ENCODE measurements at regions not wholly inside any gene's neighbourhood (a gene's known extent, or its start where the extent isn't known, plus 50 kb on each side); places are given as distances from the start of the nearest gene placed in this dataset.

DNA sequence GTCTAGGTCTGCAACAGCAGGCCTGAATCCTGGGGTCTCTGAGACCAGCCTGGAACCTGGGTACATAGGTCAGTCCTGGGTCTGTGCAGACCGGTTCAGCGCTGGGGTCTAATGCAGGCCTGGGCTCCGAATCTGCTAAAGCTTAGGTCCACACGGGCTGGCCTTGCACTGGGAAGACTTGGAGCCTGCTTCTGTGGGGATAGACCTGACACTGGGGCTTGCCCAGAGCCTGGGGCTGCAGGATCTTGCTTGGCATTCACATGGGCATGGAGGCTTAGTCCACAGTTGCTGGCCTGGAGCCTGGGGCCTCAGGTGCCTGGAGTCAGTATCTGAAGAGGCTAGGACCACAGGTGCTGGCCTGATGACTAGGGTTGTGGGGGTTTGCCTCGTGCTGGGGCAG is 369.8 kb upstream of the SEL1L start:
- no peak for TF ChIP-seq REPIN1 (tag by site-specific recombination; IDR thresholded peaks at IDR 0.05; ENCODE audit: low read depth)
- no peak for TF ChIP-seq ZNF837 (tag by site-specific recombination; IDR thresholded peaks at IDR 0.05)
- TF ChIP-seq, protein P1, sequence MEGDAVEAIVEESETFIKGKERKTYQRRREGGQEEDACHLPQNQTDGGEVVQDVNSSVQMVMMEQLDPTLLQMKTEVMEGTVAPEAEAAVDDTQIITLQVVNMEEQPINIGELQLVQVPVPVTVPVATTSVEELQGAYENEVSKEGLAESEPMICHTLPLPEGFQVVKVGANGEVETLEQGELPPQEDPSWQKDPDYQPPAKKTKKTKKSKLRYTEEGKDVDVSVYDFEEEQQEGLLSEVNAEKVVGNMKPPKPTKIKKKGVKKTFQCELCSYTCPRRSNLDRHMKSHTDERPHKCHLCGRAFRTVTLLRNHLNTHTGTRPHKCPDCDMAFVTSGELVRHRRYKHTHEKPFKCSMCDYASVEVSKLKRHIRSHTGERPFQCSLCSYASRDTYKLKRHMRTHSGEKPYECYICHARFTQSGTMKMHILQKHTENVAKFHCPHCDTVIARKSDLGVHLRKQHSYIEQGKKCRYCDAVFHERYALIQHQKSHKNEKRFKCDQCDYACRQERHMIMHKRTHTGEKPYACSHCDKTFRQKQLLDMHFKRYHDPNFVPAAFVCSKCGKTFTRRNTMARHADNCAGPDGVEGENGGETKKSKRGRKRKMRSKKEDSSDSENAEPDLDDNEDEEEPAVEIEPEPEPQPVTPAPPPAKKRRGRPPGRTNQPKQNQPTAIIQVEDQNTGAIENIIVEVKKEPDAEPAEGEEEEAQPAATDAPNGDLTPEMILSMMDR (tag by site-specific recombination; IDR thresholded peaks at IDR 0.05), result no peak
- no peak for TF ChIP-seq ZNF571 (tag by site-specific recombination; IDR thresholded peaks at IDR 0.05)
- no peak for TF ChIP-seq ZNF169 (tag by site-specific recombination; IDR thresholded peaks at IDR 0.05)
- no peak for TF ChIP-seq SETDB1 (IDR thresholded peaks at IDR 0.05; ENCODE audit: insufficient read length, low read length)
- TF ChIP-seq ZNF664 (tag by site-specific recombination; IDR thresholded peaks at IDR 0.05), result no peak
- no peak for TF ChIP-seq ZNF416 (tag by site-specific recombination; IDR thresholded peaks at IDR 0.05)
- TF ChIP-seq ZNF133 (tag by site-specific recombination; IDR thresholded peaks at IDR 0.05), result no peak
- no peak for TF ChIP-seq ZBTB17 (tag by site-specific recombination; IDR thresholded peaks at IDR 0.05)
